Keratinocyte (primary cell): ENCODE measurements at regions not wholly inside any gene's neighbourhood (a gene's known extent, or its start where the extent isn't known, plus 50 kb on each side); places are given as distances from the start of the nearest gene placed in this dataset.

Source experiments
- DNase-seq: peaks from one replicate; pipeline ENCODE4 v3.0.0-alpha.2; 2011; ENCODE audit warnings: low read depth, missing footprints, low spot score
- FAIRE-seq: peaks from 2 replicates; lab custom pipeline; 2011; peaks lifted over from hg19 to GRCh38; lab: Jason Lieb, UNC
- H2AFZ ChIP-seq: 2 replicates; pipeline ENCODE4 v1.6.0; 2012; ENCODE audit warnings: low read length, control low read depth, inconsistent platforms; ENCODE audit not compliant: control insufficient read depth
- H3K27ac ChIP-seq: 2 replicates; pipeline ENCODE4 v1.5.1; 2011; ENCODE audit warnings: low read length; ENCODE audit not compliant: control insufficient read depth, insufficient read depth
- H3K27me3 ChIP-seq: 3 replicates; pipeline ENCODE4 v1.6.0; 2011; ENCODE audit warnings: low read length; ENCODE audit not compliant: control insufficient read depth, insufficient read depth; ENCODE audit errors: extremely low read depth
- H3K36me3 ChIP-seq, 2 experiments: 2 replicates in 1 of 2; 3 replicates in 1 of 2; pipeline ENCODE4 v1.5.1; 2011; ENCODE audit warnings: low read length in 2 of 2, mild to moderate bottlenecking in 1 of 2; ENCODE audit not compliant: control insufficient read depth in 2 of 2, insufficient read depth in 2 of 2; ENCODE audit errors: extremely low read depth in 1 of 2
- H3K4me1 ChIP-seq: 3 replicates; pipeline ENCODE4 v1.5.1; 2011; ENCODE audit warnings: low read length; ENCODE audit not compliant: control insufficient read depth, insufficient read depth; ENCODE audit errors: extremely low read depth
- H3K4me2 ChIP-seq: 3 replicates; pipeline ENCODE4 v1.6.0; 2011; ENCODE audit warnings: low read depth, low read length; ENCODE audit not compliant: control insufficient read depth, insufficient read depth; ENCODE audit errors: extremely low read depth
- H3K4me3 ChIP-seq, 3 experiments: fragments of 200-600 bp in 1 of 3; sonication (generic) in 1 of 3; 2 replicates in 2 of 3; 3 replicates in 1 of 3; pipeline ENCODE4 v1.5.1; 2011 to 2016; ENCODE audit warnings: low read length in 3 of 3, mild to moderate bottlenecking in 3 of 3, control low read depth in 2 of 3, inconsistent platforms in 1 of 3, low read depth in 1 of 3, mixed read lengths in 1 of 3, mixed run types in 1 of 3, moderate library complexity in 1 of 3; ENCODE audit not compliant: control insufficient read depth in 2 of 3, insufficient read depth in 2 of 3; ENCODE audit errors: extremely low read depth in 1 of 3
- H3K79me2 ChIP-seq: 2 replicates; pipeline ENCODE4 v1.6.0; 2012; ENCODE audit warnings: low read length; ENCODE audit not compliant: control insufficient read depth, insufficient read depth
- H3K9ac ChIP-seq: 3 replicates; pipeline ENCODE4 v1.6.0; 2011; ENCODE audit warnings: low read length; ENCODE audit not compliant: control insufficient read depth, insufficient read depth; ENCODE audit errors: extremely low read depth
- H3K9me1 ChIP-seq: 3 replicates; pipeline ENCODE4 v1.6.0; 2011; ENCODE audit warnings: low read length; ENCODE audit not compliant: control insufficient read depth, insufficient read depth; ENCODE audit errors: extremely low read depth
- H3K9me3 ChIP-seq: 2 replicates; pipeline ENCODE4 v1.5.1; 2012; ENCODE audit warnings: low read depth, low read length; ENCODE audit not compliant: control insufficient read depth
- H4K20me1 ChIP-seq: 3 replicates; pipeline ENCODE4 v1.6.0; 2011; ENCODE audit warnings: low read length; ENCODE audit not compliant: control insufficient read depth, insufficient read depth; ENCODE audit errors: extremely low read depth
- CTCF ChIP-seq, 3 experiments: IDR thresholded peaks in 1 of 3; conservative IDR thresholded peaks in 1 of 3; optimal IDR thresholded peaks in 1 of 3; 2 replicates in 2 of 3; 3 replicates in 1 of 3; pipeline versions ENCODE3 to v1.5.1; 2011; ENCODE audit warnings: low read length in 3 of 3, mild to moderate bottlenecking in 3 of 3, moderate library complexity in 2 of 3, control low read depth in 1 of 3, inconsistent platforms in 1 of 3; ENCODE audit not compliant: insufficient read depth in 2 of 3; ENCODE audit errors: extremely low read depth in 1 of 3
- EZH2 ChIP-seq: IDR thresholded peaks from one replicate; pipeline ENCODE4 v1.6.1; 2012; ENCODE audit warnings: inconsistent platforms, mild to moderate bottlenecking, low read length, moderate library complexity
- dilution Hi-C: fragments of 300-500 bp; cut with MboI; formaldehyde crosslinking; loops from one replicate; pipeline ENCODE4 v1.7.0; 2020; ENCODE audit warnings: low sequenced_read_pairs; ENCODE audit not compliant: extremely low pct_ligation_motif_present

GRCh38 chr20:52291109-52291508 is 99.5 kb upstream of the ZFP64 start:
- no peak for DNase-seq
- no peak for FAIRE-seq
- Histone ChIP-seq H2AFZ (no peak overlapping the region), H3K4me2 (no peak overlapping the region), H3K4me1 (no peaks in the 10 kb centered on the region), H3K9me3 (no peaks in the 10 kb centered on the region), H3K4me3 (no peak overlapping the region), H3K79me2 (no peaks in the 10 kb centered on the region), H3K9me1 (no peaks in the 10 kb centered on the region), H3K27me3 (no peaks in the 10 kb centered on the region), H3K27ac (no peak overlapping the region), H3K9ac (no peak overlapping the region), H4K20me1 (no peaks in the 10 kb centered on the region), H3K36me3 (no peaks in the 10 kb centered on the region)
- no peak for TF ChIP-seq CTCF (optimal IDR thresholded peaks at IDR 0.05 in 1 of 3, IDR thresholded peaks at IDR 0.05 in 1 of 3, conservative IDR thresholded peaks at IDR 0.05 in 1 of 3; ENCODE audit: extremely low read depth in 1 of 3, insufficient read depth in 2 of 3, low read length in 3 of 3)
- TF ChIP-seq EZH2, result no peak
- dilution Hi-C loops, result no loop called here

GRCh38 chr20:52290569-52290968 is 99.0 kb upstream of the ZFP64 start:
- no peaks in the 10 kb centered on the region for H3K36me3 ChIP-seq
- no peak for TF ChIP-seq CTCF (optimal IDR thresholded peaks at IDR 0.05 in 1 of 3, IDR thresholded peaks at IDR 0.05 in 1 of 3, conservative IDR thresholded peaks at IDR 0.05 in 1 of 3; ENCODE audit: extremely low read depth in 1 of 3, insufficient read depth in 2 of 3, low read length in 3 of 3)
- no peak for TF ChIP-seq EZH2
- H3K27ac ChIP-seq, result no peak overlapping the region
- FAIRE-seq (no peak), DNase-seq (no peak)
- no peaks in the 10 kb centered on the region for H3K9me1 ChIP-seq
- no peak overlapping the region for H3K4me3 ChIP-seq
- no peak overlapping the region for H3K9ac ChIP-seq
- no peaks in the 10 kb centered on the region for H3K79me2 ChIP-seq
- no peaks in the 10 kb centered on the region for H3K27me3 ChIP-seq
- no peak overlapping the region for H3K4me2 ChIP-seq
- H2AFZ ChIP-seq, result no peak overlapping the region
- H3K4me1 ChIP-seq, result no peaks in the 10 kb centered on the region
- no peaks in the 10 kb centered on the region for H3K9me3 ChIP-seq
- dilution Hi-C loops, result no loop called here
- no peaks in the 10 kb centered on the region for H4K20me1 ChIP-seq
